ENCODE measurements at regions not wholly inside any gene's neighbourhood (a gene's known extent, or its start where the extent isn't known, plus 50 kb on each side); places are given as distances from the start of the nearest gene placed in this dataset.

DNA sequence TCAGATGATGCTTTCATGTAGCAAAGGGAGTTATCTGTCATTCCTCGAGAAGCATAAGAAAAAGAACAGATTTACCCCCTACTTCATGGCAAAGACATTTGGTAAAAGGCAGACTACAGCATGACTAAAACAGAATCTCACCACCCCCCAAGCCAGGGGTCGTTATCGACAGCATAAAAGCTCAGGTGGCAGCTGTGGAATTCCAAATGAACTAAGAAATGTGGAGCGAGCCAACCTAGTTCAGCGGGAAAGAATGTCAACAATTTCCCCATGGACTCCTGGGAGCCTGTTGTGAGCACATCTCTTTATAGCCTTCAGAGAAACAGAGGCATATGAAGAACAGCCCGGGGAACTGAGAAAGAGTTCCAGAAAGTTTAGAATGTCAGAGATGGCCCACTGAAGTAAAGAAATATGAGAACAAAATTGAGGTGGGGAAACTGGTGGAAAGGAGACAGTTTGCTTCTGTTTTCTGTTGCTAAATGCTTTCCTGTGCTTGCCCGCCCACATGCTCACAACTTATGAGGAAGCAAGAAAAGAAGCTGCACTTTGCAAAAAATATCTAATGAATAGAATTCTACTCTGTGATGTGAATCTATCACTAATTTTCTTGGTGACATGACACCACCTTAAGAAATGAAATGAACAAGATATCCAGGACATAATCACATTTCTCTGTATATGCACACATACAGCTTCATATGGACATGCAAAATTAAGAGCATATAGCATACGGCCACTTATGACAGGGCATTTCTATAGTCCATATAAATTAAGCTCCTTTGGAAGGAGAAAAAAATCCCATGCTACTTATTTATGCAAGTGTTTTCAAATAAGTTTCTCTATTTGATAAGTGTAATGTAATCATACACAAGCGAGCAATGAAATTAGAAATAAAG is 135.3 kb upstream of the MID1 start:
- Histone ChIP-seq H3K4ac (ENCODE audit: low read depth in 1 of 2, low read length in 2 of 2) (no peak overlapping the region), H2BK120ac (ENCODE audit: low read depth, low read length) (no peak overlapping the region), H3K9ac (ENCODE audit: low read length) (peak overlapping the region; percentile 58), H3K27ac (ENCODE audit: low read length, poor library complexity, severe bottlenecking) (peak overlapping the region; percentile 98), H3K4me1 (ENCODE audit: control insufficient read depth, insufficient read depth, low read depth, low read length) (peaks cover 3% of the 10 kb centered on the region), H3K23ac (ENCODE audit: low read length in 2 of 2) (no peak overlapping the region), H2BK12ac (ENCODE audit: low read length in 2 of 2) (no peak overlapping the region), H3K4me3 (ENCODE audit: insufficient read depth in 1 of 2, low read depth in 1 of 2, low read length in 2 of 2) (peak overlapping the region in 1 of 2 experiments; percentile 33), H2AFZ (ENCODE audit: low read depth, low read length) (no peak overlapping the region), H4K8ac (ENCODE audit: low read length) (no peak overlapping the region), H4K91ac (ENCODE audit: low read length) (no peak overlapping the region), H3K27me3 (ENCODE audit: control insufficient read depth in 1 of 2, insufficient read depth in 1 of 2, low read length in 2 of 2) (no peaks in the 10 kb centered on the region), H3K36me3 (ENCODE audit: control insufficient read depth in 1 of 2, insufficient read depth in 2 of 2, low read depth in 1 of 2, low read length in 2 of 2) (no peaks in the 10 kb centered on the region), H2BK5ac (ENCODE audit: low read depth, low read length, poor library complexity, severe bottlenecking) (peak overlapping the region; percentile 82), H3K4me2 (ENCODE audit: low read length, poor library complexity, severe bottlenecking) (no peak overlapping the region), H2AK5ac (ENCODE audit: low read length, severe bottlenecking) (no peak overlapping the region), H3K18ac (ENCODE audit: low read depth in 1 of 2, low read length in 2 of 2) (no peak overlapping the region), H3K14ac (ENCODE audit: low read length in 2 of 2) (no peak overlapping the region), H3K79me1 (replicated peaks; ENCODE audit: low read length, poor library complexity, severe bottlenecking) (no peaks in the 10 kb centered on the region), H3K9me3 (ENCODE audit: control insufficient read depth, low read length) (no peaks in the 10 kb centered on the region), H2BK15ac (ENCODE audit: low read depth, poor library complexity, severe bottlenecking) (no peak overlapping the region)
- DNase-seq, result peak; percentile 47
- 0% methylated on average over 6 of the region's 9 CpGs for WGBS

GRCh38 chrX:10756441-10756840 is 136.1 kb upstream of the MID1 start:
- Histone ChIP-seq H3K27ac (ENCODE audit: low read length, poor library complexity, severe bottlenecking) (peak overlapping the region; percentile 98), H3K4me2 (ENCODE audit: low read length, poor library complexity, severe bottlenecking) (no peak overlapping the region), H3K36me3 (ENCODE audit: control insufficient read depth in 1 of 2, insufficient read depth in 2 of 2, low read depth in 1 of 2, low read length in 2 of 2) (no peaks in the 10 kb centered on the region), H3K9ac (ENCODE audit: low read length) (no peak overlapping the region), H3K4ac (ENCODE audit: low read depth in 1 of 2, low read length in 2 of 2) (no peak overlapping the region), H3K27me3 (ENCODE audit: control insufficient read depth in 1 of 2, insufficient read depth in 1 of 2, low read length in 2 of 2) (no peaks in the 10 kb centered on the region), H2BK15ac (ENCODE audit: low read depth, poor library complexity, severe bottlenecking) (no peak overlapping the region), H4K8ac (ENCODE audit: low read length) (no peak overlapping the region), H3K14ac (ENCODE audit: low read length in 2 of 2) (no peak overlapping the region), H3K18ac (ENCODE audit: low read depth in 1 of 2, low read length in 2 of 2) (no peak overlapping the region), H3K23ac (ENCODE audit: low read length in 2 of 2) (no peak overlapping the region), H3K4me3 (ENCODE audit: insufficient read depth in 1 of 2, low read depth in 1 of 2, low read length in 2 of 2) (no peak overlapping the region), H3K9me3 (ENCODE audit: control insufficient read depth, low read length) (no peaks in the 10 kb centered on the region), H3K4me1 (ENCODE audit: control insufficient read depth, insufficient read depth, low read depth, low read length) (peaks cover 3% of the 10 kb centered on the region), H4K91ac (ENCODE audit: low read length) (no peak overlapping the region), H2BK120ac (ENCODE audit: low read depth, low read length) (no peak overlapping the region), H3K79me1 (replicated peaks; ENCODE audit: low read length, poor library complexity, severe bottlenecking) (no peaks in the 10 kb centered on the region), H2BK5ac (ENCODE audit: low read depth, low read length, poor library complexity, severe bottlenecking) (no peak overlapping the region), H2AFZ (ENCODE audit: low read depth, low read length) (no peak overlapping the region), H2AK5ac (ENCODE audit: low read length, severe bottlenecking) (peak overlapping the region; percentile 21), H2BK12ac (ENCODE audit: low read length in 2 of 2) (no peak overlapping the region)
- DNase-seq, result peak; percentile 82
- WGBS, result 0% methylated on average over 1 of the region's 3 CpGs

DNA sequence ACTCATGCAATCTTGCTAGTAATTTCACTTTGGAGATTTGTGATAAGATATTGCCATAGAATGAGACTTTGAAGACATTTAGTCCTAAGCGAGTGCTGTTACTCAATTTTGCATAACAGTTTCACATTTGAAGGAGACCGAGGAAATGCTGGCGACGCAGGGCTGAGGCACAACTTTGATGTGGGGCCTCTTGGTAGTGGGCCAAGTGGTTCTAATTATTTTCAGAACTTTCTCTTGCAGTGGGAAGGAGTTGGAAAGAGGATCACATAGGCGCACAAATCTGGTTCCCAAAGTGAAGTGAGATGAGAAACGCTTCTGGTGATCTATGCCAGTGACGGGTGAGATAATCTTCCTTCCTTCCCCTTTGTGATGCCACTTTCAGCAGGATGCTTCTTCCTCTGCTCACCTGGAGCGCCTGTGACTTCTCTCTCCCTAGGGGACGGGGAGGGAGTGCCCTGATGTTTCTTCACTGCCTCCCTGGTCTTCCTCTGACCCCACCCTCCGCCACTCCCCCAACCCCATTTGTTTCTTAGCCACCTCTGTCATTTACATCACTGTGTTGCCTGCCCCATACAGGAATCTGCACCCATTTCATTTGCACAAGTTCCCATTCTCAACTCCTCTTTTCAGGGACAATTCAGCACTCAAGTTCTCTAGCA is 138.9 kb upstream of the MID1 start:
- Histone ChIP-seq H3K4ac (ENCODE audit: low read depth in 1 of 2, low read length in 2 of 2) (no peak overlapping the region), H3K27ac (ENCODE audit: low read length, poor library complexity, severe bottlenecking) (no peak overlapping the region), H3K23ac (ENCODE audit: low read length in 2 of 2) (no peak overlapping the region), H4K91ac (ENCODE audit: low read length) (no peak overlapping the region), H3K4me2 (ENCODE audit: low read length, poor library complexity, severe bottlenecking) (no peak overlapping the region), H2BK15ac (ENCODE audit: low read depth, poor library complexity, severe bottlenecking) (no peak overlapping the region), H4K8ac (ENCODE audit: low read length) (no peak overlapping the region), H3K27me3 (ENCODE audit: control insufficient read depth in 1 of 2, insufficient read depth in 1 of 2, low read length in 2 of 2) (no peaks in the 10 kb centered on the region), H2AK5ac (ENCODE audit: low read length, severe bottlenecking) (no peak overlapping the region), H3K79me1 (replicated peaks; ENCODE audit: low read length, poor library complexity, severe bottlenecking) (no peaks in the 10 kb centered on the region), H3K36me3 (ENCODE audit: control insufficient read depth in 1 of 2, insufficient read depth in 2 of 2, low read depth in 1 of 2, low read length in 2 of 2) (no peaks in the 10 kb centered on the region), H2AFZ (ENCODE audit: low read depth, low read length) (no peak overlapping the region), H3K9ac (ENCODE audit: low read length) (peak overlapping the region; percentile 11), H3K14ac (ENCODE audit: low read length in 2 of 2) (no peak overlapping the region), H2BK12ac (ENCODE audit: low read length in 2 of 2) (no peak overlapping the region), H3K18ac (ENCODE audit: low read depth in 1 of 2, low read length in 2 of 2) (no peak overlapping the region), H3K4me1 (ENCODE audit: control insufficient read depth, insufficient read depth, low read depth, low read length) (peaks cover 3% of the 10 kb centered on the region), H2BK5ac (ENCODE audit: low read depth, low read length, poor library complexity, severe bottlenecking) (no peak overlapping the region), H3K4me3 (ENCODE audit: insufficient read depth in 1 of 2, low read depth in 1 of 2, low read length in 2 of 2) (peak overlapping the region in 1 of 2 experiments; percentile 39), H3K9me3 (ENCODE audit: control insufficient read depth, low read length) (no peaks in the 10 kb centered on the region), H2BK120ac (ENCODE audit: low read depth, low read length) (no peak overlapping the region)
- WGBS, result 68% methylated on average over 9 of the region's 10 CpGs
- DNase-seq, result no peak

DNA sequence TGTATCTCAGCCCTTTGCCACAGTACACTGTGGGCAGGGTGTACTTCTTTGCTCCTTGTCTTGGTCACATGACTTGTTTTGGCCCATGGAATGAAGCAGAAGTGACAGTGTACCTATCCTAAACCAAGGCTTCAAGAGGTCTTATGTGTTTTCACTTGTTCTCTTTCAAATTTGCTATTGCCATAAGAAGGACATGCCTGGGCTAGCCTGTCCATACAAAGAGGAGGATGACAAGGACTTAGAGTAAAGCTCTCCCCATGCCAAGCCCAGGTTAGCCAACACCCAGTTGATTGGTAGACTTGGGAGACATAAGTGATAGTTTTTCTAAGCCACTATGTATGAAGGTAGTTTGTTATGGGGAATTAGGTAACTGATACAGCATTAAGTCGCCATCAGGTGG is 141.1 kb upstream of the MID1 start:
- DNase-seq, result no peak
- Histone ChIP-seq H2BK15ac (ENCODE audit: low read depth, poor library complexity, severe bottlenecking) (no peak overlapping the region), H3K4me3 (ENCODE audit: insufficient read depth in 1 of 2, low read depth in 1 of 2, low read length in 2 of 2) (no peak overlapping the region), H3K79me1 (replicated peaks; ENCODE audit: low read length, poor library complexity, severe bottlenecking) (no peaks in the 10 kb centered on the region), H4K8ac (ENCODE audit: low read length) (no peak overlapping the region), H3K27me3 (ENCODE audit: control insufficient read depth in 1 of 2, insufficient read depth in 1 of 2, low read length in 2 of 2) (no peaks in the 10 kb centered on the region), H2BK12ac (ENCODE audit: low read length in 2 of 2) (no peak overlapping the region), H3K36me3 (ENCODE audit: control insufficient read depth in 1 of 2, insufficient read depth in 2 of 2, low read depth in 1 of 2, low read length in 2 of 2) (no peaks in the 10 kb centered on the region), H3K23ac (ENCODE audit: low read length in 2 of 2) (no peak overlapping the region), H4K91ac (ENCODE audit: low read length) (no peak overlapping the region), H2AFZ (ENCODE audit: low read depth, low read length) (no peak overlapping the region), H3K14ac (ENCODE audit: low read length in 2 of 2) (peak overlapping the region in 1 of 2 experiments; percentile 32), H3K4me1 (ENCODE audit: control insufficient read depth, insufficient read depth, low read depth, low read length) (peaks cover 3% of the 10 kb centered on the region), H3K27ac (ENCODE audit: low read length, poor library complexity, severe bottlenecking) (no peak overlapping the region), H3K9ac (ENCODE audit: low read length) (no peak overlapping the region), H2AK5ac (ENCODE audit: low read length, severe bottlenecking) (no peak overlapping the region), H3K18ac (ENCODE audit: low read depth in 1 of 2, low read length in 2 of 2) (peak overlapping the region; percentile 54 to 92), H3K4ac (ENCODE audit: low read depth in 1 of 2, low read length in 2 of 2) (no peak overlapping the region), H3K4me2 (ENCODE audit: low read length, poor library complexity, severe bottlenecking) (no peak overlapping the region), H2BK120ac (ENCODE audit: low read depth, low read length) (no peak overlapping the region), H3K9me3 (ENCODE audit: control insufficient read depth, low read length) (no peaks in the 10 kb centered on the region), H2BK5ac (ENCODE audit: low read depth, low read length, poor library complexity, severe bottlenecking) (no peak overlapping the region)
- WGBS, result no CpG with 5 or more reads among the region's 1 CpG
